Fibroblast of villous mesenchyme (primary cell): ENCODE measurements at regions not wholly inside any gene's neighbourhood (a gene's known extent, or its start where the extent isn't known, plus 50 kb on each side); places are given as distances from the start of the nearest gene placed in this dataset.

ENCODE experiments used
- DNase-seq: peaks from one replicate; pipeline ENCODE4 v3.0.0-alpha.2; 2010; ENCODE audit warnings: low read depth
- H3K4me3 ChIP-seq: 2 replicates; pipeline ENCODE4 v1.5.1; 2011; ENCODE audit warnings: low read depth, mild to moderate bottlenecking, low read length
- CTCF ChIP-seq: IDR thresholded peaks from 2 replicates; pipeline ENCODE4 v1.5.1; 2012; ENCODE audit warnings: low read depth, mild to moderate bottlenecking, low read length; ENCODE audit not compliant: insufficient read depth

GRCh38 chr7:81330108-81330507, 411.3 kb upstream of the SEMA3C start:
- DNase-seq = no peak
- no peak for TF ChIP-seq CTCF
- H3K4me3 ChIP-seq = no peak overlapping the region

- TF ChIP-seq CTCF = no peak
- no peak overlapping the region for H3K4me3 ChIP-seq
- DNase-seq = peak; percentile 37
Observed at GRCh38 chr7:81327468-81328266, 408.8 kb upstream of the SEMA3C start.

GRCh38 chr7:81321949-81322348, 403.1 kb upstream of the SEMA3C start:
- no peak overlapping the region for H3K4me3 ChIP-seq
- no peak for TF ChIP-seq CTCF
- DNase-seq = no peak

- no peak for DNase-seq
- H3K4me3 ChIP-seq = no peak overlapping the region
- no peak for TF ChIP-seq CTCF
Observed at GRCh38 chr7:81317741-81318140, 398.9 kb upstream of the SEMA3C start.

- no peak for TF ChIP-seq CTCF
- no peak overlapping the region for H3K4me3 ChIP-seq
- DNase-seq = peak; percentile 63
Observed at GRCh38 chr7:81308643-81309322, 389.9 kb upstream of the SEMA3C start.

- DNase-seq = no peak
- TF ChIP-seq CTCF = no peak
- no peak overlapping the region for H3K4me3 ChIP-seq
Observed at GRCh38 chr7:81301815-81302214, 383.0 kb upstream of the SEMA3C start.
